ENCODE measurements at regions not wholly inside any gene's neighbourhood (a gene's known extent, or its start where the extent isn't known, plus 50 kb on each side); places are given as distances from the start of the nearest gene placed in this dataset.

GRCh38 chr4:144202081-144202480 is 61.6 kb upstream of the GYPA start:
- Mint-ChIP-seq H3K4me3 (no peak overlapping the region), H3K36me3 (peaks cover 12% of the 10 kb centered on the region), H3K27ac (no peak overlapping the region), H3K4me1 (no peaks in the 10 kb centered on the region), H3K9me3 (peaks cover 18% of the 10 kb centered on the region), H3K27me3 (ENCODE audit: low read depth) (no peaks in the 10 kb centered on the region)
- no peak for DNase-seq (ENCODE audit: low spot score)
- POLR2A ChIA-PET = interaction anchor here (0.5 kb wide), 1 partner anchor 32 kb away, joined by 3 read pairs; no protein-coding TSS in a partner anchor
- CTCF ChIA-PET = no interaction called here
- no peak for TF ChIP-seq TEAD1 (CRISPR knock-in tag; IDR thresholded peaks at IDR 0.05)
- no peak for TF ChIP-seq PRRX2 (CRISPR knock-in tag; IDR thresholded peaks at IDR 0.05)
- TF ChIP-seq NFATC4 (CRISPR knock-in tag; IDR thresholded peaks at IDR 0.05) = no peak
- no peak for TF ChIP-seq ZNF138 (CRISPR knock-in tag; conservative IDR thresholded peaks at IDR 0.05)
- no peak for ATAC-seq

- Mint-ChIP-seq H3K36me3 (peaks cover 3% of the 10 kb centered on the region), H3K4me3 (no peak overlapping the region), H3K27ac (no peak overlapping the region), H3K9me3 (peaks cover 8% of the 10 kb centered on the region), H3K4me1 (no peaks in the 10 kb centered on the region), H3K27me3 (ENCODE audit: low read depth) (no peaks in the 10 kb centered on the region)
- ChIA-PET CTCF (no interaction called here), POLR2A (no interaction called here)
- no peak for TF ChIP-seq ZNF396 (CRISPR knock-in tag; IDR thresholded peaks at IDR 0.05; ENCODE audit: borderline replicate concordance)
- no peak for TF ChIP-seq E2F4 (CRISPR knock-in tag; IDR thresholded peaks at IDR 0.05; ENCODE audit: borderline replicate concordance, low read depth)
- no peak for TF ChIP-seq ARID4B (CRISPR knock-in tag; IDR thresholded peaks at IDR 0.05; ENCODE audit: borderline replicate concordance)
- TF ChIP-seq E2F5 (CRISPR knock-in tag; IDR thresholded peaks at IDR 0.05) = no peak
- TF ChIP-seq FOXJ3 (CRISPR knock-in tag; IDR thresholded peaks at IDR 0.05; ENCODE audit: borderline replicate concordance) = no peak
- TF ChIP-seq NR3C1 (CRISPR knock-in tag; conservative IDR thresholded peaks at IDR 0.05; ENCODE audit: low read depth) = no peak
- no peak for TF ChIP-seq STAT6 (CRISPR knock-in tag; conservative IDR thresholded peaks at IDR 0.05; ENCODE audit: low read depth)
- TF ChIP-seq CDX4 (CRISPR knock-in tag; IDR thresholded peaks at IDR 0.05; ENCODE audit: borderline replicate concordance) = no peak
- DNase-seq (ENCODE audit: low spot score) (no peak), ATAC-seq (no peak)
Measured at GRCh38 chr4:144203155-144203554, 62.6 kb upstream of the GYPA start.

- DNase-seq (ENCODE audit: low spot score) (no peak), ATAC-seq (no peak)
- no peaks in the 10 kb centered on the region for H3K9me3 Mint-ChIP-seq
- H3K36me3 Mint-ChIP-seq = no peaks in the 10 kb centered on the region
- no peaks in the 10 kb centered on the region for H3K27me3 Mint-ChIP-seq (ENCODE audit: low read depth)
- H3K27ac Mint-ChIP-seq = no peak overlapping the region
- H3K4me1 Mint-ChIP-seq = no peaks in the 10 kb centered on the region
- POLR2A ChIA-PET = no interaction called here
- CTCF ChIA-PET = no interaction called here
- H3K4me3 Mint-ChIP-seq = no peak overlapping the region
- TF ChIP-seq USF2 (CRISPR knock-in tag; IDR thresholded peaks at IDR 0.05) (no peak), ZBTB43 (CRISPR knock-in tag; IDR thresholded peaks at IDR 0.05) (no peak), ZNF416 (CRISPR knock-in tag; IDR thresholded peaks at IDR 0.05) (no peak), TP53 (CRISPR knock-in tag; IDR thresholded peaks at IDR 0.05) (no peak), TEAD4 (CRISPR knock-in tag; IDR thresholded peaks at IDR 0.05) (no peak), MYBL2 (CRISPR knock-in tag; IDR thresholded peaks at IDR 0.05) (no peak), IRF1 (CRISPR knock-in tag; IDR thresholded peaks at IDR 0.05) (no peak), ATF3 (CRISPR knock-in tag; conservative IDR thresholded peaks at IDR 0.05) (no peak)
Measured at GRCh38 chr4:144204431-144204830, 63.9 kb upstream of the GYPA start.

Data from WTC11 (cell line).